ENCODE measurements at regions not wholly inside any gene's neighbourhood (a gene's known extent, or its start where the extent isn't known, plus 50 kb on each side); places are given as distances from the start of the nearest gene placed in this dataset.

- TF ChIP-seq CTCF (IDR thresholded peaks at IDR 0.05) (no peak), EZH2 (IDR thresholded peaks at IDR 0.05; ENCODE audit: borderline replicate concordance, insufficient read depth, low read depth, low read length, poor library complexity, severe bottlenecking) (no peak)
Observed at GRCh38 chr3:182568261-182568660, 225.0 kb upstream of the ATP11B start.
